ENCODE measurements at regions not wholly inside any gene's neighbourhood (a gene's known extent, or its start where the extent isn't known, plus 50 kb on each side); places are given as distances from the start of the nearest gene placed in this dataset.

GRCh38 chr13:87123987-87124784 is 547.0 kb upstream of the SLITRK5 start:
- TF ChIP-seq POLR2A (IDR thresholded peaks at IDR 0.05; ENCODE audit: extremely low read depth, insufficient read length): no peak
- peak; percentile 98 for TF ChIP-seq MAX (IDR thresholded peaks at IDR 0.05; ENCODE audit: low read depth, low read length)
- TF ChIP-seq, protein P1, sequence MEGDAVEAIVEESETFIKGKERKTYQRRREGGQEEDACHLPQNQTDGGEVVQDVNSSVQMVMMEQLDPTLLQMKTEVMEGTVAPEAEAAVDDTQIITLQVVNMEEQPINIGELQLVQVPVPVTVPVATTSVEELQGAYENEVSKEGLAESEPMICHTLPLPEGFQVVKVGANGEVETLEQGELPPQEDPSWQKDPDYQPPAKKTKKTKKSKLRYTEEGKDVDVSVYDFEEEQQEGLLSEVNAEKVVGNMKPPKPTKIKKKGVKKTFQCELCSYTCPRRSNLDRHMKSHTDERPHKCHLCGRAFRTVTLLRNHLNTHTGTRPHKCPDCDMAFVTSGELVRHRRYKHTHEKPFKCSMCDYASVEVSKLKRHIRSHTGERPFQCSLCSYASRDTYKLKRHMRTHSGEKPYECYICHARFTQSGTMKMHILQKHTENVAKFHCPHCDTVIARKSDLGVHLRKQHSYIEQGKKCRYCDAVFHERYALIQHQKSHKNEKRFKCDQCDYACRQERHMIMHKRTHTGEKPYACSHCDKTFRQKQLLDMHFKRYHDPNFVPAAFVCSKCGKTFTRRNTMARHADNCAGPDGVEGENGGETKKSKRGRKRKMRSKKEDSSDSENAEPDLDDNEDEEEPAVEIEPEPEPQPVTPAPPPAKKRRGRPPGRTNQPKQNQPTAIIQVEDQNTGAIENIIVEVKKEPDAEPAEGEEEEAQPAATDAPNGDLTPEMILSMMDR (IDR thresholded peaks at IDR 0.05; ENCODE audit: low read depth, low read length): no peak
- peak; percentile 99 for TF ChIP-seq MYC (IDR thresholded peaks at IDR 0.05; ENCODE audit: low read depth, low read length)
- peak overlapping the region; percentile 11 for H3K4me3 ChIP-seq (ENCODE audit: low read depth, low read length)
- peak; percentile 98 for DNase-seq (ENCODE audit: low read depth)

DNA sequence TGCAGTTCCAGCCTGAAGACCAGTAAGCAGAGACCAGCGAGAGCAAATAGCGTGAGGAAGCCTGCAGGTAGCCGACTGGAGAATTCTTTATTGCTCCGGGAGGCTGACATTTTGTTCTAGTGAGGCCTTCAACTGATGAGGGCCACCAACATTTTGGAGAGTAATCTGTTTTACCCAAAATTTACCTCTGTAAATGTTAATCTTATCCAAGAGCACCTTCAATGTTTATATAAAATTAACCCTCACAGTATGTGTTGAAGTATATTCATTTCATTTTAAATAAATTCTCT is 546.4 kb upstream of the SLITRK5 start:
- TF ChIP-seq MAX (IDR thresholded peaks at IDR 0.05; ENCODE audit: low read depth, low read length): no peak
- DNase-seq (ENCODE audit: low read depth): no peak
- peak overlapping the region; percentile 11 for H3K4me3 ChIP-seq (ENCODE audit: low read depth, low read length)

DNA sequence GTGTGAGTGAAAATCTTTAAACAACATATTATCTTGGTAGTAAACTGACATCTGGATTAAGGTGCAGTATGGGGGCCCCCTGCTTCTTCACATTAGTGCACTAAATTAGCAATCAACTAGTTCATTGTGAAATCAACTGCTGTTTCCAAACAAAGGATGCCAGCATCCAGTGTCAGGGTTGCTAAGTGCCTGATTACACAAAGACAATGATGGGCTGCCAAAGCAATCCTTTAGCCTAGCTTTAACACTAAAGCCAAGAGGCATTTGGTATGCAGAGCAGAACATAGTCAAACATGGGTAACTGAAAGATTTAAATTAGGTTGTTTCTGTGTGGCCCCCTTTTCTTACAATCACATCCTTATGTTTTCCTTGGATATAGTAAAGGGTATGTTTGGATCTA is 543.1 kb upstream of the SLITRK5 start:
- no peak for TF ChIP-seq MAX (IDR thresholded peaks at IDR 0.05; ENCODE audit: low read depth, low read length)
- TF ChIP-seq, protein P1 (IDR thresholded peaks at IDR 0.05; ENCODE audit: low read depth, low read length): no peak
- TF ChIP-seq POLR2A (IDR thresholded peaks at IDR 0.05; ENCODE audit: extremely low read depth, insufficient read length): no peak
- no peak for TF ChIP-seq MYC (IDR thresholded peaks at IDR 0.05; ENCODE audit: low read depth, low read length)
- peak; percentile 43 for DNase-seq (ENCODE audit: low read depth)

DNA sequence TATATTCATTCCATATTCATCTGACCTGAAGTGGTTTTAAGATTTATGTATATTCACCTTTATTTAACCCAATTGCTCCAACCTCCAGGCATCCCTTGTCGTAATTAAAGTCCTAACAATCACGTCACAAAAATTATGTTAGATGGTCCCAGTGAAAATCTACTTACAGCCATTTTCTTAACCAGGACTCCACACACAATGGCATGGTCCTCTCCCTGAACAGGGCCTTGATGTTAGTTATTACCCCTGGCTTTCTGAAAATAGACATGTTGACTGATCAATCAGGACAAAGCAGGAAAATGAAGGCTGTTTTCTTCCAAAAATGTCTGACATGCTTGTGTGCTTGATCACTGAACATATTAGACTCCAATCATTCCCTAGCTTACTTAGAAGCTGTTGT is 542.7 kb upstream of the SLITRK5 start:
- DNase-seq (ENCODE audit: low read depth): no peak
- H3K4me3 ChIP-seq (ENCODE audit: low read depth, low read length): no peak overlapping the region
- TF ChIP-seq, protein P1 (IDR thresholded peaks at IDR 0.05; ENCODE audit: low read depth, low read length): no peak
- TF ChIP-seq POLR2A (IDR thresholded peaks at IDR 0.05; ENCODE audit: extremely low read depth, insufficient read length) (no peak), MAX (IDR thresholded peaks at IDR 0.05; ENCODE audit: low read depth, low read length) (no peak), MYC (IDR thresholded peaks at IDR 0.05; ENCODE audit: low read depth, low read length) (no peak)

More for the DNA sequence above, 543.1 kb upstream of the SLITRK5 start:
- no peak overlapping the region for H3K4me3 ChIP-seq (ENCODE audit: low read depth, low read length)

GRCh38 chr13:87129602-87130300 is 541.4 kb upstream of the SLITRK5 start:
- H3K4me3 ChIP-seq (ENCODE audit: low read depth, low read length): no peak overlapping the region
- no peak for TF ChIP-seq MAX (IDR thresholded peaks at IDR 0.05; ENCODE audit: low read depth, low read length)
- no peak for TF ChIP-seq POLR2A (IDR thresholded peaks at IDR 0.05; ENCODE audit: extremely low read depth, insufficient read length)
- no peak for DNase-seq (ENCODE audit: low read depth)

GRCh38 chr13:87130423-87130822 is 540.7 kb upstream of the SLITRK5 start:
- DNase-seq (ENCODE audit: low read depth): no peak
- TF ChIP-seq MYC (IDR thresholded peaks at IDR 0.05; ENCODE audit: low read depth, low read length) (no peak), MAX (IDR thresholded peaks at IDR 0.05; ENCODE audit: low read depth, low read length) (no peak), POLR2A (IDR thresholded peaks at IDR 0.05; ENCODE audit: extremely low read depth, insufficient read length) (no peak)
- TF ChIP-seq, protein P1 (IDR thresholded peaks at IDR 0.05; ENCODE audit: low read depth, low read length): no peak
- no peak overlapping the region for H3K4me3 ChIP-seq (ENCODE audit: low read depth, low read length)
